NCI-H2107 treated with DMSO at 0.1 percent for 48 hours (cell line): ENCODE measurements at regions not wholly inside any gene's neighbourhood (a gene's known extent, or its start where the extent isn't known, plus 50 kb on each side); places are given as distances from the start of the nearest gene placed in this dataset.
"Not testable (repeated sequence)": the region's sequence is repeated elsewhere in the genome, so short reads cannot be mapped to it uniquely, and the experiment has no call there.

ENCODE experiments used
- DNase-seq: peaks from one replicate; lab custom pipeline; 2025; ENCODE audit not compliant: unreplicated experiment; lab: John Stamatoyannopoulos, UW

- no peak for DNase-seq
These were observed 218.0 kb upstream of the IGFBP3 start for GRCh38 chr7:46139079-46139478.

GRCh38 chr7:46137725-46138124 is 216.7 kb upstream of the IGFBP3 start:
- DNase-seq, result no peak

DNA sequence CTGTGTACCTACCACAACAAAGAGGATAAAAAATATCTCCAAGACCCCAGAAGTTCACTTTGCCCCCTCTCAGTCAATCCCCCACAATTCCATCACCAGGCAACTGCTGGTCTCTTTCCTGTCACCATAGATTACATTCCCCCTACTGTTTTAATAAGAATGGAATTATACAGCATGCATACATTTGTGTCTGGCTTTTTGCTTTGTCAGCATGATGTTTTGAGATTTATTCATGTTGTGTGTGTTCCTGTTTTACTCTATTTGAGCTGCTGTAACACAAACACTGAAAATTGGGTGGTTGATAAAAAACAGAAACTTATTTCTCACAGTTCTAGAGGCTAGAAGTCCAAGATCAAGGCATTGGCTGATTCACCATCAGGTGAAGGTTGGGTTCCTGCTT is 214.5 kb upstream of the IGFBP3 start:
- no peak for DNase-seq

GRCh38 chr7:46134795-46135194 is 213.7 kb upstream of the IGFBP3 start:
- DNase-seq, result no peak

GRCh38 chr7:46134385-46134784 is 213.3 kb upstream of the IGFBP3 start:
- DNase-seq, result no peak

GRCh38 chr7:46133751-46134150 is 212.7 kb upstream of the IGFBP3 start:
- no peak for DNase-seq

GRCh38 chr7:46133072-46133471 is 212.0 kb upstream of the IGFBP3 start:
- DNase-seq, result no peak

- DNase-seq, result no peak
These were observed 211.1 kb upstream of the IGFBP3 start for GRCh38 chr7:46131916-46132795.

- no peak for DNase-seq
These were observed 208.8 kb upstream of the IGFBP3 start for GRCh38 chr7:46129831-46130230.

GRCh38 chr7:46127814-46128213 is 206.7 kb upstream of the IGFBP3 start:
- DNase-seq, result no peak

- DNase-seq, result no peak
These were observed 205.7 kb upstream of the IGFBP3 start for GRCh38 chr7:46126675-46127300.

DNA sequence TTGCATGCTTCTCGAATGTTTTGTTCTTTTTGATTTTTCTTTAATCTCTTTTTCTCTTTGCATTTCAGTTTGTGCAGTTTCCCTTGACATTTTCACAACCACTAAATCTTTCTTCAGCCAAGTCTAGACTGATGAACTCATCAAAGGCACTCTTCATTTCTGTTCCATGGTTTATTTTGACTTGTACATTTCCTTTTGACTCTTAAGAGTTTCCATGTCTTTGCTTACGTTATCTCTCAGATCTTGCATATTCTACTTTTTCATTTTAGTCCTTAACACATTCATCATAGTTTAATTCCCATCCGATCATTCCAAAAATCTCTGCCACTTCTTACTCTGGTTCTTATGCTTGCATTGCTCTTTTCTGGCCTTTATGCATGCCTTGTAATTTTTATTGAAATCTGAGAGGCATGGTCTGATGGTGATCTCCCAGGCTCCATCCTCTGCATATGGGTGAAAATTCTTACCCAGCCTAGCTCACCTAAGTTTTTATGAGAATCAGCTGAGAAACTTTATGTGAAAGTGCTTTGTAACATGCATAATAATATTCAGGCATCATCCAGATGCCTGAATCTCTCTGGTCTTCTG is 202.8 kb upstream of the IGFBP3 start:
- no peak for DNase-seq

GRCh38 chr7:46115410-46115809 is 194.3 kb upstream of the IGFBP3 start:
- DNase-seq, result no peak

DNA sequence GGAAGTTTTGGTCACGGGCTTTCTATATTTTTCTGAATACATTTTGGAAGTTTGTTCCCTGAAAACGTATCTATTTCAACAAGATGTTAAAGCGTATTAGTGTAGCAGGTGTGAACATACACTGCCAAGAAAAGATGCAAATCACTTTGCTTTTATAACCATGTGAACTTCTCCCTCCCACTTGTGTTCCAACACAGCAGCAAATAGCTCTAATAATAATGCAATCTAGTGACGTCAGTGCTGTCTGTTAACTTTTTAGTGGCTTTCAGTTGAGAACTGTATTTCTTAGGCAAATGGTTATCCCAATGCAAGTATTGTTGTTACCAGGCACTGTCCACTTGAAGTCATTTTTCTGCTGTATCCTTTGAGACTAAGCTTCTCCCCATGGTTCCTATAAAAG is 188.4 kb upstream of the IGFBP3 start:
- no peak for DNase-seq

DNA sequence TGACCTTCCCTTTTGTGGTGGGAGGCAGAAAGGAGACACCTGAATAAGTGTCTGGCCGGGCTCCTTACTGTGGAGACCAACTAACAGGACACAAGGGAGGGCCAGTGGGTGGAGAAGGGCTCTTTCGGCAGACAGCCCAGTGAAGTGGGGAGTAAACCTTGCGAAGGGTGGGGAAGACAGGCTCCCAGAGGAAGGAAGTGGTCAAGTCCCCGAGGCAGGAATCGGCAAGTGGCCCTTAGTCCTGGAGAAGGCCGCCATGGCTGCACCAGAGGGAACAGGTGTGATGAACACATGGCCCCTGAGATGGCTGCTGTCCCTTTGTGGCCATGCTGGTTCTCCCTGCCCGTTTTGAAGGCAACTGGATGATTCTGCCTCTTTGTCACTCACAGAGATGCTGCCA is 187.2 kb upstream of the IGFBP3 start:
- DNase-seq, result no peak

DNA sequence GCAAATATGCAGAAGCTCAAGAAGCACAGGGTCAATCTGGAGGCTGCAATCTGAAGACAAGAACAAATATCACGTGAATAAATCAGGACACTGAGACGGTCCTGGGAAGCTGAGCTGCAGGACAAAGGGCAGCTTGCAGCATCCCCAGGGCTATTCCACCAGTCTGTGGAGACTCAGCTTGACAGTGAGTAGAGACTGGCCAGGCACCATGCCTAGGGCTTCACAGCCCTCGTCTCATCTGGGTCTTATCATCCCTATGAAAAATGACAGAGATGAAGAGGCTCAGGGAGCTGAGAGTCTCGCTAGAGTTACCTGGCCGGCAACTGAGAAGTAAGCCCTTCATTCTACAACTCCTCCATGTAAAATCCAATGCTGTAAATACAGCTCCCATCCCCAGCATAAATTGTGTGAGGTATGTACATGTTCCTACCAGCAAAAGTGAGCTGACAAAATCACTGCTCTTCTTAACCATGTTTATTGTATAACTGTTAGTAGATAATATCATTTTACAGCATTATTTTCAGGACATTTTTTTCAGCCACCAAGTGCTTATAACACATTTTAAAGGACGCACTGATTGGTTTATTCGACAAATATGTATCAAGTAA is 186.6 kb upstream of the IGFBP3 start:
- DNase-seq, result no peak

DNA sequence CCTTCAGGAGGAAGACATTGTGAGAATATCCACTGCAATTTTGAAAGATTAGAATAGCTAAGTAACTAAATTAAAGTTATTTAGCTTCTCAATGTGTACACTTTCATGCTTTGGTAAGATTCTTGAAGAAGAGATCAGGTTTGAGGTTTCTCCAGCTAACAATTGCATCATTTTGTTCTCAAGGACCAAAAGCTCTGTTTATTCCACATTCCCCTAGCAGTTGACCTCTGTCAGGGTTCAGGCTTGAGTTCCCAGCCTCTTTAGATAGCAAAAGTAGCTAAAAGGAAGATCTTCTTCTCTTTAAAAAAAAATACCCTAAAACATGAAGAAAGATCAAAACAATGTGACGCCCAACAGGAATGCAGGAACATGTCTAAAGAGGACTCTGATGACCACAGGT is 179.4 kb upstream of the IGFBP3 start:
- DNase-seq, result no peak

DNA sequence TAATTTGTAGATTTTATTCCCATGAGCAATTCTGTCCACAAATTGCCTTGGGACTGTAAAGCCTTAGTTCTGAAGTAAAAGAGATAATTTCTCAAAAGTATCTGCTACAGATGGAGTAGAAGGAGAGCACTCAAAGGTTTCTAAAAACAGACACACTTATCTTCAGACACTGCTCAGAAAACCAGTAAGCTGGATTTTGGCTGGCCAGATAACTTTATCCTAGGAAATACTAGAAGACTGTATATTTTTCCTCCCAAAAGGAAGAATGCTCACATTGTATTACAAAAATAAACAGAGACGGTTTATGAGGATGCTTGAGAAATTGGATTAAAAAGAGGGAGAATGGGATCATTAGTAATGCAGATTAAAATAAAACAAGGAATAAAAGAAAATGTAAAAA is 178.0 kb upstream of the IGFBP3 start:
- no peak for DNase-seq

DNA sequence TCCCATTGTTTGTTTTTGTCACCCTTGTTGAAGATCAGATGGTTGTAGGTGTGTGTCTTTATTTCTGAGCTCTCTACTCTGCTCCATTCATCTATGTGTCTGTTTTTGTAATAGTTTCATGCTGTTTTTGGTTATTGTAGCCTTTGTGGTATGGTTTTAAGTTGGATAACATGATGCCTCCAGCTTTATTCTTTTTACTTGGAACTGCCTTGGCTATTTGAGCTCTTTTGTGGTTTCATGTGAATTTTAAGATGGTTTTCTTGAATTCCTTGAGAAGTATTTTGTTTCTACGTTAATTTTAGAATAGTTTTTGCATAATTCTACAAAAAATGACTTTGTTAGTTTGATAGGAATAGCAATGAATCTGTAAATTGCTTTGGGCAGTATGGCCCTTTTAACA is 170.0 kb upstream of the IGFBP3 start:
- DNase-seq, result no peak

- DNase-seq, result no peak
These were observed 168.2 kb upstream of the IGFBP3 start for GRCh38 chr7:46089281-46089680.

- not testable (repeated sequence) for DNase-seq
These were observed 167.4 kb upstream of the IGFBP3 start for GRCh38 chr7:46088486-46088885.
